HepG2 (cell line): ENCODE measurements at regions not wholly inside any gene's neighbourhood (a gene's known extent, or its start where the extent isn't known, plus 50 kb on each side); places are given as distances from the start of the nearest gene placed in this dataset.

Source experiments
- ATAC-seq: fragments of 200-7000 bp; cut with Tn5 transposase; 3 replicates; pipeline ENCODE4 v1.9.1; 2020; ENCODE audit warnings: mild to moderate bottlenecking, moderate library complexity
- BruUV-seq: library from RNA; stranded (reverse); fragments of 400-500 nt; replicated peaks from 2 replicates; lab custom pipeline; 2021; lab: Mats Ljungman, UMichigan
- CTCF ChIA-PET: fragments of 300-600 bp; formaldehyde crosslinking; extraction: SDS; loops from one replicate; lab custom pipeline; 2021; ENCODE audit warnings: low total read pairs, inconsistent platforms, low intra/inter-chr PET ratio; lab: Yijun Ruan, JAX
- POLR2A ChIA-PET: fragments of 350-600 bp; sonication (Branson Sonifier 250); formaldehyde crosslinking; loops from one replicate; lab custom pipeline; 2020; ENCODE audit warnings: antibody characterized with exemption, inconsistent platforms; lab: Yijun Ruan, JAX
- DNase-seq: peaks from one replicate; pipeline ENCODE4 v3.0.0-alpha.2; 2015; ENCODE audit warnings: low spot score
- FAIRE-seq: peaks from 3 replicates; lab custom pipeline; 2011; peaks lifted over from hg19 to GRCh38; lab: Jason Lieb, UNC
- H2AFZ ChIP-seq: one replicate; pipeline ENCODE4 v1.6.1; 2011; ENCODE audit warnings: low read length, inconsistent platforms
- H3K27ac ChIP-seq: fragments of 300-600 bp; 3 replicates; pipeline ENCODE4 v1.8.0; 2011; ENCODE audit warnings: mixed run types, mild to moderate bottlenecking, mixed read lengths, low read length, inconsistent platforms; ENCODE audit not compliant: insufficient read depth; ENCODE audit errors: extremely low read length
- H3K27me3 ChIP-seq, 2 experiments: fragments of 200-600 bp in 1 of 2; 2 replicates in 1 of 2; 3 replicates in 1 of 2; pipeline versions ENCODE4 v1.6.0 to v1.8.0; 2011; ENCODE audit warnings: low read length in 2 of 2, mild to moderate bottlenecking in 2 of 2, moderate library complexity in 2 of 2, inconsistent platforms in 1 of 2; ENCODE audit not compliant: insufficient read depth in 2 of 2, control insufficient read depth in 1 of 2
- H3K36me3 ChIP-seq, 2 experiments: fragments of 200-600 bp in 1 of 2; replicated peaks in 1 of 2; 2 replicates in 1 of 2; 3 replicates in 1 of 2; pipeline versions ENCODE4 v1.5.1 to v1.8.0; 2011; ENCODE audit warnings: low read length in 2 of 2, inconsistent platforms in 1 of 2; ENCODE audit not compliant: insufficient read depth in 2 of 2, control insufficient read depth in 1 of 2
- H3K4me1 ChIP-seq: 2 replicates; pipeline ENCODE4 v1.5.1; 2012; ENCODE audit warnings: low read length, inconsistent platforms; ENCODE audit not compliant: insufficient read depth
- H3K4me2 ChIP-seq: 2 replicates; pipeline ENCODE4 v1.6.0; 2011; ENCODE audit warnings: low read depth, low read length, inconsistent platforms
- H3K4me3 ChIP-seq, 3 experiments: fragments of 200-600 bp in 1 of 3; sonication (generic), shearing (Covaris generic) in 1 of 3; replicated peaks in 1 of 3; 2 replicates each; pipeline ENCODE4 v1.5.1; 2011 to 2016; ENCODE audit warnings: low read length in 3 of 3, inconsistent platforms in 2 of 3, low read depth in 2 of 3, mild to moderate bottlenecking in 2 of 3, control low read depth in 1 of 3, mixed read lengths in 1 of 3; ENCODE audit not compliant: insufficient read depth in 1 of 3
- H3K79me2 ChIP-seq: one replicate; pipeline ENCODE4 v1.6.1; 2011; ENCODE audit warnings: low read length, inconsistent platforms; ENCODE audit not compliant: insufficient read depth
- H3K9ac ChIP-seq: 2 replicates; pipeline ENCODE4 v1.6.0; 2011; ENCODE audit warnings: mild to moderate bottlenecking, low read depth, low read length, inconsistent platforms; ENCODE audit not compliant: insufficient read depth
- H3K9me3 ChIP-seq: 2 replicates; pipeline ENCODE4 v1.5.1; 2012; ENCODE audit warnings: mild to moderate bottlenecking, low read length
- H4K20me1 ChIP-seq: 2 replicates; pipeline ENCODE4 v1.6.0; 2011; ENCODE audit warnings: inconsistent platforms, mild to moderate bottlenecking, low read length, moderate library complexity; ENCODE audit not compliant: insufficient read depth
- ARNTL ChIP-seq: sonication (generic); formaldehyde crosslinking; IDR thresholded peaks from 2 replicates; pipeline ENCODE4 v1.4.0; 2020; ENCODE audit warnings: mild to moderate bottlenecking, missing genetic modification reagents
- BHLHE40 ChIP-seq: IDR thresholded peaks from 2 replicates; pipeline ENCODE4 v1.6.1; 2011; ENCODE audit warnings: low read length, improper control_type of control experiment
- BORCS8-MEF2B ChIP-seq: sonication (generic); formaldehyde crosslinking; IDR thresholded peaks from 2 replicates; pipeline ENCODE4 v1.8.0; 2022; ENCODE audit warnings: mild to moderate bottlenecking, missing genetic modification reagents
- CBX2 ChIP-seq, 2 experiments: fragments of 200-600 bp in 1 of 2; sonication (generic); formaldehyde crosslinking in 1 of 2; IDR thresholded peaks; 2 replicates each; pipeline versions ENCODE4 v1.7.0 to v1.8.1; 2018 to 2022; ENCODE audit warnings: low read depth in 2 of 2, low read length in 1 of 2, mild to moderate bottlenecking in 1 of 2, missing genetic modification reagents in 1 of 2
- HDAC2 ChIP-seq: sonication (generic); formaldehyde crosslinking; IDR thresholded peaks from 2 replicates; pipeline ENCODE4 v1.4.0; 2020; ENCODE audit warnings: missing genetic modification reagents
- KDM5B ChIP-seq: sonication (generic); formaldehyde crosslinking; IDR thresholded peaks from 2 replicates; pipeline ENCODE4 v1.4.0; 2020; ENCODE audit warnings: missing genetic modification reagents, mild to moderate bottlenecking, borderline replicate concordance
- PRMT3 ChIP-seq: sonication (generic); formaldehyde crosslinking; IDR thresholded peaks from 2 replicates; pipeline ENCODE4 v1.8.1; 2022; ENCODE audit warnings: low read depth, mild to moderate bottlenecking, moderate library complexity, missing genetic modification reagents, borderline replicate concordance
- RAD21 ChIP-seq: fragments of 450-650 bp; formaldehyde crosslinking; IDR thresholded peaks from 2 replicates; pipeline ENCODE4 v1.5.0; 2020; ENCODE audit warnings: mild to moderate bottlenecking
- RCOR2 ChIP-seq: IDR thresholded peaks from 2 replicates; pipeline ENCODE4 v1.6.1; 2016; ENCODE audit warnings: missing biosample characterization, missing genetic modification reagents
- ZNF24 ChIP-seq: fragments of 450-650 bp; IDR thresholded peaks from 2 replicates; pipeline ENCODE4 v1.6.1; 2017; ENCODE audit warnings: antibody characterized with exemption, mild to moderate bottlenecking
- ZNF274 ChIP-seq: sonication (generic); formaldehyde crosslinking; IDR thresholded peaks from 2 replicates; pipeline ENCODE4 v1.5.1; 2020; ENCODE audit warnings: mild to moderate bottlenecking, missing genetic modification reagents
- ZNF709 ChIP-seq: sonication (generic); formaldehyde crosslinking; IDR thresholded peaks from 2 replicates; pipeline ENCODE4 v1.5.0; 2020; ENCODE audit warnings: mild to moderate bottlenecking, missing genetic modification reagents
- ZNF878 ChIP-seq: sonication (generic); formaldehyde crosslinking; IDR thresholded peaks from 2 replicates; pipeline ENCODE4 v1.8.1; 2023; ENCODE audit warnings: mild to moderate bottlenecking, missing genetic modification reagents, moderate library complexity
- ZNF883 ChIP-seq: sonication (generic); formaldehyde crosslinking; IDR thresholded peaks from 2 replicates; pipeline ENCODE4 v1.5.1; 2020; ENCODE audit warnings: mild to moderate bottlenecking, missing genetic modification reagents; ENCODE audit errors: not compliant biosample characterization
- WGBS: methylation state at CpG from one replicate; pipeline ENCODE4 v1.1.6; 2017; ENCODE audit warnings: low lambda C conversion rate; 5-methylcytosine and 5-hydroxymethylcytosine counted together
- in situ Hi-C: cut with HindIII; loops from 2 replicates; pipeline ENCODE4 v1.10.0; 2017; ENCODE audit warnings: low pct_unique_long_range_greater_than_20kb; ENCODE audit not compliant: extremely low pct_ligation_motif_present
- intact Hi-C: fragments of 100-400 bp; cut with micrococcal nuclease; formaldehyde crosslinking; loops from one replicate; pipeline ENCODE4 v1.10.0; 2022; ENCODE audit not compliant: unreplicated experiment
- TF ChIP-seq, protein P1 (sequence below): sonication (generic); formaldehyde crosslinking; IDR thresholded peaks from 2 replicates; pipeline ENCODE4 v1.4.0; 2020; ENCODE audit warnings: low read depth, missing genetic modification reagents

DNA sequence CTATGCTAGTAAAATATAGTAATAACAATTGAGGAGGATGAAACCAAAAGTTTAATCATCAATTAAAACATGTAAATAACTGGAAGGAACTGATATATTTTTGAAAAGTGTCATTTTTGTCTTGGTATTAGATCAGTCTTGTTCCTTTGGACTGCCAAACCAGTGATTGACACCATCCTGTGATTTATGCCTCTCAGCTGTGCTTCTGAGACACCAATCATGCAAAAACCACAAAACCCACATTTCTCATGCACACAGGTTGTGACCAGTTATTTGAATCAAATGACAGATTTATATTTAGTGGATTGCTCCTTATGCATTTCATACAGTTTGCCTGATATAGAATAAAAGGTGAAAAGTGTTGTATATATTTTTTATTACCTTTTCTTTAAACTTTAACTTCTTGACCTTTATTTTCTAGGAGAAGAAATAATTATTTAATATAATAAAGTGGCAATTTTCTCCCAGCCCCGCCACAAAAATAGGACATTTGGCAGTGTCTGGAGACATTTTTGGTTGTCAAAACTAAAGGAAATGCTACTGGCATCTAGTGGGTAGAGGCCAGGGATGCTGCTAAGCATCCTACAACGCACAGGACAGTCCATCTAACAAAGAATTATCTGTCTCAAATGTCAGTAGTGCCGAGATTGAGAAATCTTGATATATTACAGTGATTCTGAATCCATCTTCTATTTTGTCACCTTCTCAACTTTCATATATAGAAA is 383.6 kb downstream of the BCKDHB start:
- H3K9ac ChIP-seq = no peak overlapping the region
- POLR2A ChIA-PET = no interaction called here
- TF ChIP-seq CBX2 (IDR thresholded peaks at IDR 0.05; ENCODE audit: low read depth, low read length) (no peak), CBX2 (CRISPR knock-in tag; IDR thresholded peaks at IDR 0.05; ENCODE audit: low read depth) (no peak), KDM5B (CRISPR knock-in tag) (no peak), ZNF709 (no peak), ZNF878 (CRISPR knock-in tag) (no peak), ZNF274 (no peak), ARNTL (CRISPR knock-in tag) (no peak), RCOR2 (no peak), ZNF24 (no peak), HDAC2 (no peak), ZNF883 (CRISPR knock-in tag) (no peak), BORCS8-MEF2B (CRISPR knock-in tag) (no peak), RAD21 (CRISPR knock-in tag) (no peak), PRMT3 (CRISPR knock-in tag) (no peak), BHLHE40 (no peak)
- TF ChIP-seq, protein P1, sequence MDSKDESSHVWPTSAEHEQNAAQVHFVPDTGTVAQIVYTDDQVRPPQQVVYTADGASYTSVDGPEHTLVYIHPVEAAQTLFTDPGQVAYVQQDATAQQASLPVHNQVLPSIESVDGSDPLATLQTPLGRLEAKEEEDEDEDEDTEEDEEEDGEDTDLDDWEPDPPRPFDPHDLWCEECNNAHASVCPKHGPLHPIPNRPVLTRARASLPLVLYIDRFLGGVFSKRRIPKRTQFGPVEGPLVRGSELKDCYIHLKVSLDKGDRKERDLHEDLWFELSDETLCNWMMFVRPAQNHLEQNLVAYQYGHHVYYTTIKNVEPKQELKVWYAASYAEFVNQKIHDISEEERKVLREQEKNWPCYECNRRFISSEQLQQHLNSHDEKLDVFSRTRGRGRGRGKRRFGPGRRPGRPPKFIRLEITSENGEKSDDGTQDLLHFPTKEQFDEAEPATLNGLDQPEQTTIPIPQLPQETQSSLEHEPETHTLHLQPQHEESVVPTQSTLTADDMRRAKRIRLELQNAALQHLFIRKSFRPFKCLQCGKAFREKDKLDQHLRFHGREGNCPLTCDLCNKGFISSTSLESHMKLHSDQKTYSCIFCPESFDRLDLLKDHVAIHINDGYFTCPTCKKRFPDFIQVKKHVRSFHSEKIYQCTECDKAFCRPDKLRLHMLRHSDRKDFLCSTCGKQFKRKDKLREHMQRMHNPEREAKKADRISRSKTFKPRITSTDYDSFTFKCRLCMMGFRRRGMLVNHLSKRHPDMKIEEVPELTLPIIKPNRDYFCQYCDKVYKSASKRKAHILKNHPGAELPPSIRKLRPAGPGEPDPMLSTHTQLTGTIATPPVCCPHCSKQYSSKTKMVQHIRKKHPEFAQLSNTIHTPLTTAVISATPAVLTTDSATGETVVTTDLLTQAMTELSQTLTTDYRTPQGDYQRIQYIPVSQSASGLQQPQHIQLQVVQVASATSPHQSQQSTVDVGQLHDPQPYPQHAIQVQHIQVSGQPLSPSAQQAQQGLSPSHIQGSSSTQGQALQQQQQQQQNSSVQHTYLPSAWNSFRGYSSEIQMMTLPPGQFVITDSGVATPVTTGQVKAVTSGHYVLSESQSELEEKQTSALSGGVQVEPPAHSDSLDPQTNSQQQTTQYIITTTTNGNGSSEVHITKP (CRISPR knock-in tag) = no peak
- H3K4me1 ChIP-seq = no peaks in the 10 kb centered on the region
- FAIRE-seq (no peak), DNase-seq (no peak), ATAC-seq (no peak)
- H3K4me2 ChIP-seq = no peak overlapping the region
- no peak overlapping the region for H2AFZ ChIP-seq
- H3K36me3 ChIP-seq = no peaks in the 10 kb centered on the region
- no peaks in the 10 kb centered on the region for H3K79me2 ChIP-seq
- H4K20me1 ChIP-seq = no peaks in the 10 kb centered on the region
- H3K9me3 ChIP-seq = no peaks in the 10 kb centered on the region
- no peaks in the 10 kb centered on the region for H3K27me3 ChIP-seq
- in situ Hi-C loops (no loop called here), intact Hi-C loops (no loop called here)
- WGBS = 3% methylated on average over 3 of the region's 3 CpGs
- no peak overlapping the region for H3K27ac ChIP-seq
- no peak overlapping the region for H3K4me3 ChIP-seq
- no TSS peak for BruUV-seq
- CTCF ChIA-PET = no interaction called here
